Breast epithelium (tissue), 3 donors: ENCODE measurements at regions not wholly inside any gene's neighbourhood (a gene's known extent, or its start where the extent isn't known, plus 50 kb on each side); places are given as distances from the start of the nearest gene placed in this dataset.

Source experiments
- CTCF ChIP-seq, 3 donors: fragments of 450-650 bp; IDR thresholded peaks; one replicate each; pipeline ENCODE4 v1.5.1; 2016 to 2017; ENCODE audit warnings: antibody characterized with exemption in 3 of 3, mild to moderate bottlenecking in 3 of 3, moderate library complexity in 3 of 3
- POLR2A ChIP-seq: fragments of 450-650 bp; IDR thresholded peaks from one replicate; pipeline ENCODE4 v1.6.1; 2016; ENCODE audit warnings: antibody characterized with exemption, mild to moderate bottlenecking, moderate library complexity
- POLR2AphosphoS5 ChIP-seq, 3 donors: sonication (generic); formaldehyde crosslinking; IDR thresholded peaks; one replicate each; pipeline ENCODE4 v1.6.1; 2017; ENCODE audit warnings: antibody characterized with exemption in 3 of 3

GRCh38 chr4:81756042-81756441 lies 284.3 kb upstream of the RASGEF1B start:
- TF ChIP-seq CTCF (IDR thresholded peaks at IDR 0.05) (no peak), POLR2A (no peak), POLR2AphosphoS5 (IDR thresholded peaks at IDR 0.05) (no peak)
